Loucy (cell line): ENCODE measurements at regions not wholly inside any gene's neighbourhood (a gene's known extent, or its start where the extent isn't known, plus 50 kb on each side); places are given as distances from the start of the nearest gene placed in this dataset.

Experiments
- EZH2phosphoT487 ChIP-seq: fragments of 200-600 bp; IDR thresholded peaks from 2 replicates; pipeline ENCODE4 v1.6.1; 2018; ENCODE audit warnings: antibody characterized with exemption, mild to moderate bottlenecking, moderate library complexity, borderline replicate concordance
- TF ChIP-seq, protein P1 (sequence below): fragments of 200-600 bp; sonication (generic); conservative IDR thresholded peaks from 2 replicates; pipeline ENCODE4 v1.5.1; 2014; ENCODE audit warnings: mild to moderate bottlenecking, antibody characterized with exemption, low read length

DNA sequence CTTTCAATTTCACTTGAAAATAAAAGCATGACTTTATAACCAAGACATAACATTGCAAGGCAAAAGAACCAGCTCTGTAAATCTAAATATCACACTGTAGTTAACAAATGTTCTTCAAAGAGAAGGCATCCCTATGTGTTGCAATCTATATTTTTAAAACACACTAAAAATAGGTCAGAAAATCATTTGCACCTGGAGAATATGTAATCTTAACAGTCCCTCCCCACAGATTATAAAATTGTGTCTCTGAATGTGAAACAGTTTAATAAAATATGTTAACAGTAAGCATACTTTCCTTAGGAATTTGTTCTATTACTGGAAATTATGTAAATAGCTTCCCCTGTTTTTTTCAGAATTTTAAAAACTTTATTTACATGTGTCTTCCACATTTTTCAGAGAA lies 351.9 kb downstream of the COL12A1 start:
- TF ChIP-seq, protein P1, sequence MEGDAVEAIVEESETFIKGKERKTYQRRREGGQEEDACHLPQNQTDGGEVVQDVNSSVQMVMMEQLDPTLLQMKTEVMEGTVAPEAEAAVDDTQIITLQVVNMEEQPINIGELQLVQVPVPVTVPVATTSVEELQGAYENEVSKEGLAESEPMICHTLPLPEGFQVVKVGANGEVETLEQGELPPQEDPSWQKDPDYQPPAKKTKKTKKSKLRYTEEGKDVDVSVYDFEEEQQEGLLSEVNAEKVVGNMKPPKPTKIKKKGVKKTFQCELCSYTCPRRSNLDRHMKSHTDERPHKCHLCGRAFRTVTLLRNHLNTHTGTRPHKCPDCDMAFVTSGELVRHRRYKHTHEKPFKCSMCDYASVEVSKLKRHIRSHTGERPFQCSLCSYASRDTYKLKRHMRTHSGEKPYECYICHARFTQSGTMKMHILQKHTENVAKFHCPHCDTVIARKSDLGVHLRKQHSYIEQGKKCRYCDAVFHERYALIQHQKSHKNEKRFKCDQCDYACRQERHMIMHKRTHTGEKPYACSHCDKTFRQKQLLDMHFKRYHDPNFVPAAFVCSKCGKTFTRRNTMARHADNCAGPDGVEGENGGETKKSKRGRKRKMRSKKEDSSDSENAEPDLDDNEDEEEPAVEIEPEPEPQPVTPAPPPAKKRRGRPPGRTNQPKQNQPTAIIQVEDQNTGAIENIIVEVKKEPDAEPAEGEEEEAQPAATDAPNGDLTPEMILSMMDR = no peak
- TF ChIP-seq EZH2phosphoT487 = no peak
